Liver (tissue), 7 donors: ENCODE measurements at regions not wholly inside any gene's neighbourhood (a gene's known extent, or its start where the extent isn't known, plus 50 kb on each side); places are given as distances from the start of the nearest gene placed in this dataset.

Experiments
- DNase-seq: peaks from one replicate; pipeline ENCODE4 v3.0.0-alpha.2; 2017; ENCODE audit warnings: low spot score
- H3K27ac ChIP-seq, 2 donors: one replicate each; pipeline ENCODE4 v1.7.0; 2013; ENCODE audit warnings: inconsistent platforms in 2 of 2, low read length in 2 of 2, control low read depth in 1 of 2, low read depth in 1 of 2, mild to moderate bottlenecking in 1 of 2
- H3K27me3 ChIP-seq, 4 donors: one replicate each; pipeline versions ENCODE4 v1.6.1 to v1.7.0; 2013; ENCODE audit warnings: low read length in 3 of 4, inconsistent platforms in 1 of 4, mild to moderate bottlenecking in 1 of 4, moderate library complexity in 1 of 4; ENCODE audit not compliant: control insufficient read depth in 4 of 4, insufficient read depth in 4 of 4
- H3K36me3 ChIP-seq, 4 donors: one replicate each; pipeline versions ENCODE4 v1.6.1 to v1.7.0; 2013; ENCODE audit warnings: low read length in 3 of 4, mild to moderate bottlenecking in 3 of 4, low read depth in 1 of 4, moderate library complexity in 1 of 4; ENCODE audit not compliant: control insufficient read depth in 4 of 4, insufficient read depth in 3 of 4
- H3K4me1 ChIP-seq, 4 donors: one replicate each; pipeline versions ENCODE4 v1.6.1 to v1.7.0; 2013; ENCODE audit warnings: low read length in 3 of 4, mild to moderate bottlenecking in 3 of 4, moderate library complexity in 1 of 4; ENCODE audit not compliant: control insufficient read depth in 4 of 4, insufficient read depth in 4 of 4
- H3K4me3 ChIP-seq, 3 donors: one replicate each; pipeline versions ENCODE4 v1.6.1 to v1.7.0; 2013; ENCODE audit warnings: low read length in 3 of 3, control low read depth in 1 of 3, low read depth in 1 of 3, mild to moderate bottlenecking in 1 of 3
- H3K9ac ChIP-seq, 2 donors: one replicate each; pipeline ENCODE4 v1.7.0; 2013; ENCODE audit warnings: low read length in 2 of 2, mild to moderate bottlenecking in 2 of 2, moderate library complexity in 2 of 2, control low read depth in 1 of 2, low read depth in 1 of 2
- H3K9me3 ChIP-seq, 4 donors: one replicate each; pipeline versions ENCODE4 v1.6.1 to v1.7.0; 2013; ENCODE audit warnings: low read length in 3 of 4; ENCODE audit not compliant: control insufficient read depth in 4 of 4
- ATF3 ChIP-seq: IDR thresholded peaks from 2 replicates; pipeline ENCODE4 v1.6.1; 2016; ENCODE audit warnings: antibody characterized with exemption
- EGR1 ChIP-seq, 2 donors: IDR thresholded peaks; 2 replicates each; pipeline ENCODE4 v1.6.1; 2016 to 2018; ENCODE audit warnings: antibody characterized with exemption in 2 of 2, low read depth in 2 of 2
- FOXA1 ChIP-seq: IDR thresholded peaks from 2 replicates; pipeline ENCODE4 v1.6.1; 2016; ENCODE audit warnings: antibody characterized with exemption
- FOXA2 ChIP-seq: IDR thresholded peaks from 2 replicates; pipeline ENCODE4 v1.6.1; 2016; ENCODE audit warnings: antibody characterized with exemption
- GABPA ChIP-seq, 2 donors: IDR thresholded peaks in 1 of 2; conservative IDR thresholded peaks in 1 of 2; 2 replicates each; pipeline ENCODE4 v1.6.1; 2016; ENCODE audit warnings: antibody characterized with exemption in 2 of 2, mild to moderate bottlenecking in 1 of 2, moderate library complexity in 1 of 2
- HNF4G ChIP-seq: IDR thresholded peaks from 2 replicates; pipeline ENCODE4 v1.6.1; 2016; ENCODE audit warnings: antibody characterized with exemption
- JUND ChIP-seq, 2 donors: IDR thresholded peaks; 2 replicates each; pipeline ENCODE4 v1.6.1; 2016; ENCODE audit warnings: antibody characterized with exemption in 2 of 2
- MAX ChIP-seq: IDR thresholded peaks from 2 replicates; pipeline ENCODE4 v1.6.1; 2016; ENCODE audit warnings: antibody characterized with exemption
- NR2F2 ChIP-seq: IDR thresholded peaks from 2 replicates; pipeline ENCODE4 v1.6.1; 2016; ENCODE audit warnings: antibody characterized with exemption
- REST ChIP-seq: IDR thresholded peaks from 2 replicates; pipeline ENCODE4 v1.6.1; 2016; ENCODE audit warnings: antibody characterized with exemption, mild to moderate bottlenecking
- RXRA ChIP-seq, 2 donors: IDR thresholded peaks; 2 replicates each; pipeline ENCODE4 v1.6.1; 2017 to 2018; ENCODE audit warnings: antibody characterized with exemption in 2 of 2, mild to moderate bottlenecking in 1 of 2
- SP1 ChIP-seq: IDR thresholded peaks from 2 replicates; pipeline ENCODE4 v1.6.1; 2018; ENCODE audit warnings: antibody characterized with exemption, mild to moderate bottlenecking
- TAF1 ChIP-seq: conservative IDR thresholded peaks from 2 replicates; pipeline ENCODE4 v1.6.1; 2016; ENCODE audit warnings: antibody characterized with exemption, mild to moderate bottlenecking
- YY1 ChIP-seq: IDR thresholded peaks from 2 replicates; pipeline ENCODE4 v1.6.1; 2016; ENCODE audit warnings: antibody characterized with exemption, mild to moderate bottlenecking
- WGBS: extraction: QIAGEN DNeasy Blood & Tissue Kit; methylation state at CpG from one replicate; pipeline ENCODE4 v1.1.7; 2013; 5-methylcytosine and 5-hydroxymethylcytosine counted together
- TF ChIP-seq, protein P1 (sequence below): IDR thresholded peaks from 2 replicates; pipeline ENCODE4 v1.6.1; 2016; ENCODE audit warnings: antibody characterized with exemption
- donor health status: healthy.
- donor health status: healthy.
- donor health status: healthy.
- donor health status: healthy.

DNA sequence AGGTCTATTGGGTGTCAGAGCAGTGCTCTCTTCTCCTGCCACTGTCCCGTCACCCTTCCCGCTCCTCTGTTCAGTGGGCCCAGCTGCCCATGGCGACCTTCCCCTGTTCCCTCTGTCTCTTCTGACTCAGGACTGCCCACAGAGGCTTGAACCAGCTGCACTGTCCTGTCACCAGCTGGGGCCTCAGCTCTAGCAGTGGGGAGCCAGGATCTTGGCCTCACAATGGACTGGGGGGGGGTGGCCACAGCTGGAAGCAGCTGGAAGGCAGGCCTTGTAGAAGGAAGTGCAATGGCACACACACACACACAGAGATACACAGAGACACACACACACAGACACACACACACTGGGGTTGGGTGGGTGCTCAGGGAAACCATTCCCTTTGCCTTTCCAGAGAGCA lies 114.0 kb upstream of the PJA1 start (continued):
- no peak for TF ChIP-seq REST

- no peak for DNase-seq
- Histone ChIP-seq H3K27me3 (no peaks in the 10 kb centered on the region), H3K9ac (no peak overlapping the region), H3K36me3 (no peaks in the 10 kb centered on the region), H3K9me3 (no peaks in the 10 kb centered on the region), H3K27ac (no peak overlapping the region), H3K4me3 (no peak overlapping the region), H3K4me1 (peaks cover 0 to 22% (median 17%) of the 10 kb centered on the region in 4 donors)
- WGBS = 77% methylated on average over 16 of the region's 16 CpGs
- TF ChIP-seq, protein P1, sequence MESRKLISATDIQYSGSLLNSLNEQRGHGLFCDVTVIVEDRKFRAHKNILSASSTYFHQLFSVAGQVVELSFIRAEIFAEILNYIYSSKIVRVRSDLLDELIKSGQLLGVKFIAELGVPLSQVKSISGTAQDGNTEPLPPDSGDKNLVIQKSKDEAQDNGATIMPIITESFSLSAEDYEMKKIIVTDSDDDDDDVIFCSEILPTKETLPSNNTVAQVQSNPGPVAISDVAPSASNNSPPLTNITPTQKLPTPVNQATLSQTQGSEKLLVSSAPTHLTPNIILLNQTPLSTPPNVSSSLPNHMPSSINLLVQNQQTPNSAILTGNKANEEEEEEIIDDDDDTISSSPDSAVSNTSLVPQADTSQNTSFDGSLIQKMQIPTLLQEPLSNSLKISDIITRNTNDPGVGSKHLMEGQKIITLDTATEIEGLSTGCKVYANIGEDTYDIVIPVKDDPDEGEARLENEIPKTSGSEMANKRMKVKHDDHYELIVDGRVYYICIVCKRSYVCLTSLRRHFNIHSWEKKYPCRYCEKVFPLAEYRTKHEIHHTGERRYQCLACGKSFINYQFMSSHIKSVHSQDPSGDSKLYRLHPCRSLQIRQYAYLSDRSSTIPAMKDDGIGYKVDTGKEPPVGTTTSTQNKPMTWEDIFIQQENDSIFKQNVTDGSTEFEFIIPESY = no peak
- TF ChIP-seq YY1 (no peak), TAF1 (no peak), JUND (IDR thresholded peaks at IDR 0.05) (no peak), REST (no peak), HNF4G (no peak), SP1 (no peak), FOXA1 (no peak), FOXA2 (no peak), RXRA (IDR thresholded peaks at IDR 0.05) (no peak), GABPA (IDR thresholded peaks at IDR 0.05 in 1 of 2, conservative IDR thresholded peaks at IDR 0.05 in 1 of 2) (no peak), ATF3 (no peak), MAX (no peak), EGR1 (IDR thresholded peaks at IDR 0.05; ENCODE audit: low read depth in 2 of 2) (no peak), NR2F2 (no peak)
Measured at GRCh38 chrX:69278031-69278687, 112.9 kb upstream of the PJA1 start.
